Fibroblast of mammary gland (primary cell): ENCODE measurements at regions not wholly inside any gene's neighbourhood (a gene's known extent, or its start where the extent isn't known, plus 50 kb on each side); places are given as distances from the start of the nearest gene placed in this dataset.
A peak's percentile ranks its signal among the peaks of the same experiment; 100 is the strongest.
"Not testable (repeated sequence)": the region's sequence is repeated elsewhere in the genome, so short reads cannot be mapped to it uniquely, and the experiment has no call there.

Experiments
- DNase-seq: peaks from one replicate; pipeline ENCODE4 v3.0.0-alpha.2; 2010; ENCODE audit warnings: low read depth
- H3K4me3 ChIP-seq: 2 replicates; pipeline ENCODE4 v1.5.1; 2011; ENCODE audit warnings: low read depth, mild to moderate bottlenecking, low read length, moderate library complexity; ENCODE audit not compliant: control insufficient read depth
- TF ChIP-seq, protein P1 (sequence below): conservative IDR thresholded peaks from 2 replicates; pipeline ENCODE4 v1.5.1; 2011; ENCODE audit warnings: low read depth, low read length, inconsistent platforms; ENCODE audit not compliant: control insufficient read depth, insufficient read depth

DNA sequence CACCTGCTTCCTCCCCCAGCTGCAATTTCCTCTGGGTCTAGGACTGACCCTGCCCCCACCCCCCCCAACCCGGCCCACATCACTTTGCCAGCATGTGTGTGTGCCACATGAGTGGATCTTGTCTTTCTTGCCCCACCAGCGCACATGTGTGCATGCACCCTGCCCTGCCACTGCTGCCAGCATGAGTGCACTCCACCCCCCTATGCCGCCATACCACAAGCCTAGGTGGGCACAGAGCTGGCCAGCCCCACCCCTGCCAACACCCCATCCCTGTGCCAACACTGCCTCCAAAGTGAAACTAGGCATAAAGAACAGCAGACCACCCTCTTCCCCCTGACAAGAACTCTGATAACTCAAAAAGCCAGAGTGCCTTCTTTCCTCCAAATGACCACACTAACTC, 296.3 kb upstream of the SGO1 start:
- no peak for DNase-seq
- no peak overlapping the region for H3K4me3 ChIP-seq
- TF ChIP-seq, protein P1, sequence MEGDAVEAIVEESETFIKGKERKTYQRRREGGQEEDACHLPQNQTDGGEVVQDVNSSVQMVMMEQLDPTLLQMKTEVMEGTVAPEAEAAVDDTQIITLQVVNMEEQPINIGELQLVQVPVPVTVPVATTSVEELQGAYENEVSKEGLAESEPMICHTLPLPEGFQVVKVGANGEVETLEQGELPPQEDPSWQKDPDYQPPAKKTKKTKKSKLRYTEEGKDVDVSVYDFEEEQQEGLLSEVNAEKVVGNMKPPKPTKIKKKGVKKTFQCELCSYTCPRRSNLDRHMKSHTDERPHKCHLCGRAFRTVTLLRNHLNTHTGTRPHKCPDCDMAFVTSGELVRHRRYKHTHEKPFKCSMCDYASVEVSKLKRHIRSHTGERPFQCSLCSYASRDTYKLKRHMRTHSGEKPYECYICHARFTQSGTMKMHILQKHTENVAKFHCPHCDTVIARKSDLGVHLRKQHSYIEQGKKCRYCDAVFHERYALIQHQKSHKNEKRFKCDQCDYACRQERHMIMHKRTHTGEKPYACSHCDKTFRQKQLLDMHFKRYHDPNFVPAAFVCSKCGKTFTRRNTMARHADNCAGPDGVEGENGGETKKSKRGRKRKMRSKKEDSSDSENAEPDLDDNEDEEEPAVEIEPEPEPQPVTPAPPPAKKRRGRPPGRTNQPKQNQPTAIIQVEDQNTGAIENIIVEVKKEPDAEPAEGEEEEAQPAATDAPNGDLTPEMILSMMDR, result no peak

- no peak for DNase-seq
- TF ChIP-seq, protein P1, result no peak
- H3K4me3 ChIP-seq, result no peak overlapping the region
Measured at GRCh38 chr3:20480786-20481365, 294.9 kb upstream of the SGO1 start.

- no peak for DNase-seq
- TF ChIP-seq, protein P1, result no peak
Measured at GRCh38 chr3:20478436-20478835, 292.4 kb upstream of the SGO1 start.

GRCh38 chr3:20464237-20464636, 278.2 kb upstream of the SGO1 start:
- DNase-seq, H3K4me3 ChIP-seq: not testable (repeated sequence)

More at GRCh38 chr3:20478436-20478835, 292.4 kb upstream of the SGO1 start:
- no peak overlapping the region for H3K4me3 ChIP-seq

- TF ChIP-seq, protein P1, result no peak
- H3K4me3 ChIP-seq, result no peak overlapping the region
- DNase-seq, result peak; percentile 1
Measured at GRCh38 chr3:20462723-20463122, 276.7 kb upstream of the SGO1 start.

DNA sequence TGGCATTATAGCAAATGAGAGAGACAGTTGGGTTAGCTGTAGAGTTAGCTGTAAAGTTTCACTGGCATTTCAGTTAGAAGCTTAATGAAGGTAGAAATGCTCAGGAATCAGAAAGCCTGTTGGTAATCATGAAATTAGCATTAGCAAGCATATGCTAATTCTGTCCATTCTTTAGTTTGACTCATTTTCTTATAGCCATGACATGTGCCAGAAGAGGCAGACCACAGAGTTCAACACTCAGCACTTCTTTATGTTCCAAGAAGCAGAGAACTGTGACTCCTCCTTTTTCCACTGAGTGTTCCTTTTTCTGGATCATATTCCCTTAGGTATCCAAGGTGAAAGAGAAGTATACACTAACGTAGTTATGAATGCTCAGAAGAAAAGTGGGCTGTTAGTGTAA, 276.2 kb upstream of the SGO1 start:
- TF ChIP-seq, protein P1, result no peak
- H3K4me3 ChIP-seq, result no peak overlapping the region
- no peak for DNase-seq

GRCh38 chr3:20458994-20459716, 273.1 kb upstream of the SGO1 start:
- H3K4me3 ChIP-seq, result no peak overlapping the region
- TF ChIP-seq, protein P1, result no peak
- no peak for DNase-seq
